K562 (cell line): ENCODE measurements at regions not wholly inside any gene's neighbourhood (a gene's known extent, or its start where the extent isn't known, plus 50 kb on each side); places are given as distances from the start of the nearest gene placed in this dataset.

ENCODE experiments used
- ATAC-seq: fragments of 200-7000 bp; cut with Tn5 transposase; 3 replicates; pipeline ENCODE4 v1.9.1; 2020; ENCODE audit warnings: moderate library complexity
- BruUV-seq: library from RNA; stranded (reverse); fragments of 400-500 nt; replicated peaks from 2 replicates; lab custom pipeline; 2021; lab: Mats Ljungman, UMichigan
- CTCF ChIA-PET: fragments of 300-600 bp; formaldehyde crosslinking; extraction: SDS; loops from one replicate; lab custom pipeline; 2021; ENCODE audit warnings: low intra/inter-chr PET ratio; lab: Yijun Ruan, JAX
- POLR2A ChIA-PET: fragments of 300-600, 350-650 bp; sonication (Branson Sonifier 250); formaldehyde crosslinking; extraction: SDS; loops from one replicate; lab custom pipeline; 2021; ENCODE audit warnings: antibody characterized with exemption, inconsistent platforms; lab: Yijun Ruan, JAX
- DNase-seq, 4 experiments: peaks; one replicate each; pipeline versions ENCODE4 v3.0.0 to v3.0.0-alpha.2; 2011 to 2018; ENCODE audit warnings: low spot score in 3 of 4, mixed read lengths in 3 of 4; ENCODE audit errors: extremely low read depth in 1 of 4
- FAIRE-seq: peaks from 2 replicates; lab custom pipeline; 2011; peaks lifted over from hg19 to GRCh38; lab: Jason Lieb, UNC
- H2AFZ ChIP-seq: 2 replicates; pipeline ENCODE4 v1.6.0; 2011; ENCODE audit warnings: low read depth, low read length, control low read depth, inconsistent platforms
- H3K27ac ChIP-seq: fragments of 200-600 bp; 3 replicates; pipeline ENCODE4 v1.8.0; 2011; ENCODE audit warnings: low read depth, mild to moderate bottlenecking, control low read depth, inconsistent platforms, low read length, moderate library complexity, mixed read lengths; ENCODE audit errors: extremely low read depth
- H3K27me3 ChIP-seq, 2 experiments: fragments of 300-600 bp in 1 of 2; 2 replicates in 1 of 2; 3 replicates in 1 of 2; pipeline versions ENCODE4 v1.6.0 to v1.8.0; 2011; ENCODE audit warnings: inconsistent platforms in 2 of 2, low read length in 2 of 2, mild to moderate bottlenecking in 1 of 2, mixed read lengths in 1 of 2, moderate library complexity in 1 of 2; ENCODE audit not compliant: control insufficient read depth in 2 of 2, insufficient read depth in 2 of 2
- H3K36me3 ChIP-seq: fragments of 300-600 bp; 3 replicates; pipeline ENCODE4 v1.8.0; 2011; ENCODE audit warnings: mild to moderate bottlenecking, low read length, inconsistent platforms; ENCODE audit not compliant: control insufficient read depth, insufficient read depth
- H3K4me1 ChIP-seq, 2 experiments: fragments of 200-600 bp in 1 of 2; replicated peaks in 1 of 2; 2 replicates in 1 of 2; 3 replicates in 1 of 2; pipeline versions ENCODE4 v1.5.1 to v1.8.0; 2011; ENCODE audit warnings: inconsistent platforms in 2 of 2, low read length in 2 of 2, mild to moderate bottlenecking in 1 of 2, mixed read lengths in 1 of 2, moderate library complexity in 1 of 2; ENCODE audit not compliant: control insufficient read depth in 2 of 2, insufficient read depth in 2 of 2
- H3K4me2 ChIP-seq: 2 replicates; pipeline ENCODE4 v1.6.1; 2011; ENCODE audit warnings: low read length, control low read depth, inconsistent platforms, mixed read lengths; ENCODE audit not compliant: insufficient read depth
- H3K4me3 ChIP-seq: fragments of 200-600 bp; sonication (generic), shearing (Covaris generic); 2 replicates; pipeline ENCODE4 v1.5.1; 2016; ENCODE audit warnings: control low read depth, inconsistent platforms
- H3K79me2 ChIP-seq: fragments of 200-600 bp; 3 replicates; pipeline ENCODE4 v1.8.0; 2011; ENCODE audit warnings: low read length, inconsistent platforms; ENCODE audit not compliant: control insufficient read depth, insufficient read depth
- H3K9ac ChIP-seq, 2 experiments: 2 replicates each; pipeline versions ENCODE4 v1.6.0 to v1.6.1; 2011; ENCODE audit warnings: low read depth in 2 of 2, low read length in 2 of 2, control low read depth in 1 of 2, inconsistent platforms in 1 of 2, mild to moderate bottlenecking in 1 of 2, mixed read lengths in 1 of 2; ENCODE audit not compliant: insufficient read depth in 1 of 2
- H3K9me1 ChIP-seq: one replicate; pipeline ENCODE4 v1.6.0; 2011; ENCODE audit warnings: inconsistent platforms, mild to moderate bottlenecking, low read length, moderate library complexity; ENCODE audit not compliant: control insufficient read depth, insufficient read depth
- H3K9me3 ChIP-seq: replicated peaks from 2 replicates; pipeline ENCODE4 v1.5.1; 2011; ENCODE audit warnings: low read depth, low read length, inconsistent platforms; ENCODE audit not compliant: control insufficient read depth, insufficient read depth
- H4K20me1 ChIP-seq: replicated peaks from 2 replicates; pipeline ENCODE4 v1.6.1; 2011; ENCODE audit warnings: low read length, inconsistent platforms, mixed read lengths; ENCODE audit not compliant: control insufficient read depth, insufficient read depth
- ARID1B ChIP-seq: fragments of 450-650 bp; IDR thresholded peaks from 2 replicates; pipeline ENCODE4 v1.6.1; 2016; ENCODE audit warnings: antibody characterized with exemption, mild to moderate bottlenecking, inconsistent platforms
- ATF2 ChIP-seq: sonication (generic); formaldehyde crosslinking; IDR thresholded peaks from 2 replicates; pipeline ENCODE4 v1.8.1; 2022; ENCODE audit warnings: missing genetic modification reagents
- HNRNPH1 ChIP-seq: fragments of 200-400 bp; formaldehyde crosslinking; optimal IDR thresholded peaks from 2 replicates; pipeline ENCODE3; 2017; ENCODE audit warnings: low read depth, mild to moderate bottlenecking, low read length, moderate library complexity
- MYNN ChIP-seq, 2 experiments: sonication (generic); formaldehyde crosslinking in 1 of 2; IDR thresholded peaks; 2 replicates each; pipeline versions ENCODE4 v1.5.0 to v1.6.1; 2016 to 2020; ENCODE audit warnings: antibody characterized with exemption in 1 of 2, missing genetic modification reagents in 1 of 2
- NFE2L1 ChIP-seq: fragments of 450-650 bp; IDR thresholded peaks from 2 replicates; pipeline ENCODE4 v1.6.1; 2016; ENCODE audit warnings: missing genetic modification characterization, low read depth, mild to moderate bottlenecking, missing compliant biosample characterization, moderate library complexity, borderline replicate concordance
- XRCC3 ChIP-seq: fragments of 450-650 bp; IDR thresholded peaks from 2 replicates; pipeline ENCODE4 v1.6.1; 2017; ENCODE audit warnings: mild to moderate bottlenecking, moderate library complexity
- ZNF639 ChIP-seq, 2 experiments: fragments of 200-800 bp in 1 of 2; sonication (Bioruptor generic) in 1 of 2; sonication (generic) in 1 of 2; formaldehyde crosslinking in 1 of 2; IDR thresholded peaks in 1 of 2; conservative IDR thresholded peaks in 1 of 2; 2 replicates each; pipeline versions ENCODE4 v1.5.0 to v1.6.1; 2016 to 2020; ENCODE audit warnings: missing compliant biosample characterization in 1 of 2, missing genetic modification characterization in 1 of 2, missing genetic modification reagents in 1 of 2
- ZZZ3 ChIP-seq: fragments of 450-650 bp; IDR thresholded peaks from 2 replicates; pipeline ENCODE4 v1.6.1; 2016; ENCODE audit warnings: antibody characterized with exemption, mild to moderate bottlenecking, moderate library complexity
- WGBS: fragments of 100-300 bp; shearing (Covaris generic); methylation state at CpG from one replicate; pipeline ENCODE4 v1.1.6; 2016; ENCODE audit warnings: low coverage, mixed read lengths; ENCODE audit not compliant: insufficient coverage; ENCODE audit errors: missing lambda C conversion rate; 5-methylcytosine and 5-hydroxymethylcytosine counted together
- in situ Hi-C: fragments of 300-500 bp; cut with MboI; formaldehyde crosslinking; loops from 4 replicates; pipeline ENCODE4 v1.15.0; 2018; ENCODE audit warnings: inconsistent platforms, mixed read lengths
- intact Hi-C: fragments of 100-400 bp; cut with micrococcal nuclease; formaldehyde crosslinking; loops from 2 replicates; pipeline ENCODE4 v1.14.2; 2022
- TF ChIP-seq, protein P1 (sequence below): sonication (generic); formaldehyde crosslinking; IDR thresholded peaks from 2 replicates; pipeline ENCODE4 v1.8.0; 2022; ENCODE audit warnings: mild to moderate bottlenecking, missing genetic modification reagents
- TF ChIP-seq, protein P2 (sequence below): fragments of 450-650 bp; formaldehyde crosslinking; IDR thresholded peaks from 2 replicates; pipeline ENCODE4 v1.4.0; 2020; ENCODE audit warnings: mild to moderate bottlenecking, moderate library complexity

- no peak overlapping the region for H3K4me3 ChIP-seq
- H3K4me2 ChIP-seq = no peak overlapping the region
- BruUV-seq = no TSS peak
- no peaks in the 10 kb centered on the region for H3K79me2 ChIP-seq
- no peaks in the 10 kb centered on the region for H3K9me3 ChIP-seq
- no peak overlapping the region for H2AFZ ChIP-seq
- WGBS = 9% methylated on average over 9 of the region's 22 CpGs
- ChIA-PET CTCF (no interaction called here), POLR2A (no interaction called here)
- intact Hi-C loops = loop anchor here (10.0 kb wide), 1 partner anchor 91 kb away; no protein-coding TSS in a partner anchor
- peaks cover 13 to 83% of the 10 kb centered on the region in 2 experiments; a peak in 4 of 5 replicates for H3K27me3 ChIP-seq
- no peak overlapping the region for H3K9ac ChIP-seq
- H3K4me1 ChIP-seq = no peaks in the 10 kb centered on the region
- H4K20me1 ChIP-seq = no peaks in the 10 kb centered on the region
- no peak for FAIRE-seq
- ATAC-seq = no peak
- no peaks in the 10 kb centered on the region for H3K9me1 ChIP-seq
- DNase-seq = no peak
- H3K27ac ChIP-seq = no peak overlapping the region
- H3K36me3 ChIP-seq = no peaks in the 10 kb centered on the region
- in situ Hi-C loops = no loop called here
- TF ChIP-seq HNRNPH1 (no peak), NFE2L1 (tag) (no peak), ATF2 (no peak), ZNF639 (CRISPR knock-in tag; conservative IDR thresholded peaks at IDR 0.05 in 1 of 2, IDR thresholded peaks at IDR 0.05 in 1 of 2) (no peak), XRCC3 (no peak), MYNN (IDR thresholded peaks at IDR 0.05) (no peak), MYNN (CRISPR knock-in tag; IDR thresholded peaks at IDR 0.05) (no peak), ARID1B (no peak), ZZZ3 (no peak)
- TF ChIP-seq, protein P1, sequence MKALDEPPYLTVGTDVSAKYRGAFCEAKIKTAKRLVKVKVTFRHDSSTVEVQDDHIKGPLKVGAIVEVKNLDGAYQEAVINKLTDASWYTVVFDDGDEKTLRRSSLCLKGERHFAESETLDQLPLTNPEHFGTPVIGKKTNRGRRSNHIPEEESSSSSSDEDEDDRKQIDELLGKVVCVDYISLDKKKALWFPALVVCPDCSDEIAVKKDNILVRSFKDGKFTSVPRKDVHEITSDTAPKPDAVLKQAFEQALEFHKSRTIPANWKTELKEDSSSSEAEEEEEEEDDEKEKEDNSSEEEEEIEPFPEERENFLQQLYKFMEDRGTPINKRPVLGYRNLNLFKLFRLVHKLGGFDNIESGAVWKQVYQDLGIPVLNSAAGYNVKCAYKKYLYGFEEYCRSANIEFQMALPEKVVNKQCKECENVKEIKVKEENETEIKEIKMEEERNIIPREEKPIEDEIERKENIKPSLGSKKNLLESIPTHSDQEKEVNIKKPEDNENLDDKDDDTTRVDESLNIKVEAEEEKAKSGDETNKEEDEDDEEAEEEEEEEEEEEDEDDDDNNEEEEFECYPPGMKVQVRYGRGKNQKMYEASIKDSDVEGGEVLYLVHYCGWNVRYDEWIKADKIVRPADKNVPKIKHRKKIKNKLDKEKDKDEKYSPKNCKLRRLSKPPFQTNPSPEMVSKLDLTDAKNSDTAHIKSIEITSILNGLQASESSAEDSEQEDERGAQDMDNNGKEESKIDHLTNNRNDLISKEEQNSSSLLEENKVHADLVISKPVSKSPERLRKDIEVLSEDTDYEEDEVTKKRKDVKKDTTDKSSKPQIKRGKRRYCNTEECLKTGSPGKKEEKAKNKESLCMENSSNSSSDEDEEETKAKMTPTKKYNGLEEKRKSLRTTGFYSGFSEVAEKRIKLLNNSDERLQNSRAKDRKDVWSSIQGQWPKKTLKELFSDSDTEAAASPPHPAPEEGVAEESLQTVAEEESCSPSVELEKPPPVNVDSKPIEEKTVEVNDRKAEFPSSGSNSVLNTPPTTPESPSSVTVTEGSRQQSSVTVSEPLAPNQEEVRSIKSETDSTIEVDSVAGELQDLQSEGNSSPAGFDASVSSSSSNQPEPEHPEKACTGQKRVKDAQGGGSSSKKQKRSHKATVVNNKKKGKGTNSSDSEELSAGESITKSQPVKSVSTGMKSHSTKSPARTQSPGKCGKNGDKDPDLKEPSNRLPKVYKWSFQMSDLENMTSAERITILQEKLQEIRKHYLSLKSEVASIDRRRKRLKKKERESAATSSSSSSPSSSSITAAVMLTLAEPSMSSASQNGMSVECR (CRISPR knock-in tag) = no peak
- TF ChIP-seq, protein P2, sequence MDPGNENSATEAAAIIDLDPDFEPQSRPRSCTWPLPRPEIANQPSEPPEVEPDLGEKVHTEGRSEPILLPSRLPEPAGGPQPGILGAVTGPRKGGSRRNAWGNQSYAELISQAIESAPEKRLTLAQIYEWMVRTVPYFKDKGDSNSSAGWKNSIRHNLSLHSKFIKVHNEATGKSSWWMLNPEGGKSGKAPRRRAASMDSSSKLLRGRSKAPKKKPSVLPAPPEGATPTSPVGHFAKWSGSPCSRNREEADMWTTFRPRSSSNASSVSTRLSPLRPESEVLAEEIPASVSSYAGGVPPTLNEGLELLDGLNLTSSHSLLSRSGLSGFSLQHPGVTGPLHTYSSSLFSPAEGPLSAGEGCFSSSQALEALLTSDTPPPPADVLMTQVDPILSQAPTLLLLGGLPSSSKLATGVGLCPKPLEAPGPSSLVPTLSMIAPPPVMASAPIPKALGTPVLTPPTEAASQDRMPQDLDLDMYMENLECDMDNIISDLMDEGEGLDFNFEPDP (CRISPR knock-in tag) = no peak
Measured at GRCh38 chr10:132136097-132136521, 50.6 kb upstream of the DPYSL4 start.
